Adrenal gland (tissue), 5 donors: ENCODE measurements at regions not wholly inside any gene's neighbourhood (a gene's known extent, or its start where the extent isn't known, plus 50 kb on each side); places are given as distances from the start of the nearest gene placed in this dataset.

Experiments used
- CTCF ChIP-seq, 6 experiments: fragments of 450-650 bp in 4 of 6; fragments of 200-600 bp in 2 of 6; sonication (generic) in 1 of 6; IDR thresholded peaks; 1 replicate in 5 of 6; 2 replicates in 1 of 6; pipeline versions ENCODE4 v1.5.1 to v1.8.0; 2016 to 2021; ENCODE audit warnings: antibody characterized with exemption in 6 of 6, mild to moderate bottlenecking in 2 of 6, moderate library complexity in 1 of 6
- POLR2A ChIP-seq, 2 donors: fragments of 450-650 bp; IDR thresholded peaks; one replicate each; pipeline ENCODE4 v1.6.1; 2017; ENCODE audit warnings: antibody characterized with exemption in 2 of 2, mild to moderate bottlenecking in 2 of 2, moderate library complexity in 1 of 2
- donor health status: DM: no; HTN: no; CAD: no.

- TF ChIP-seq POLR2A (IDR thresholded peaks at IDR 0.05), result no peak
- no peak for TF ChIP-seq CTCF (IDR thresholded peaks at IDR 0.05)
These were observed 165.3 kb downstream of the IRX2 start for GRCh38 chr5:2586016-2586715.
